C4-2B (cell line): ENCODE measurements at regions not wholly inside any gene's neighbourhood (a gene's known extent, or its start where the extent isn't known, plus 50 kb on each side); places are given as distances from the start of the nearest gene placed in this dataset.

Experiments
- CTCF ChIP-seq: fragments of 450-650 bp; conservative IDR thresholded peaks from 2 replicates; pipeline ENCODE4 v1.5.1; 2017; ENCODE audit warnings: mild to moderate bottlenecking
- ZFX ChIP-seq: fragments of 450-650 bp; IDR thresholded peaks from 2 replicates; pipeline ENCODE4 v1.6.1; 2017

GRCh38 chr17:36686123-36686669 is 84.8 kb downstream of the MRM1 start:
- no peak for TF ChIP-seq CTCF
- TF ChIP-seq ZFX, result no peak
